Smooth muscle cell (in vitro differentiated cells): ENCODE measurements at regions not wholly inside any gene's neighbourhood (a gene's known extent, or its start where the extent isn't known, plus 50 kb on each side); places are given as distances from the start of the nearest gene placed in this dataset.

Experiments used
- DNase-seq: peaks from one replicate; lab custom pipeline; 2025; ENCODE audit not compliant: unreplicated experiment; lab: John Stamatoyannopoulos, UW
- H2AFZ ChIP-seq: fragments of 200-600 bp; sonication (generic); 2 replicates; pipeline ENCODE4 v1.6.0; 2016; ENCODE audit warnings: antibody characterized with exemption, low read depth, mild to moderate bottlenecking
- H3F3A ChIP-seq: fragments of 200-600 bp; sonication (generic); 2 replicates; pipeline ENCODE4 v1.6.0; 2017; ENCODE audit warnings: antibody characterized with exemption, low read depth
- H3K27ac ChIP-seq: fragments of 200-600 bp; sonication (generic); 2 replicates; pipeline ENCODE4 v1.5.1; 2016; ENCODE audit warnings: low read depth, mild to moderate bottlenecking
- H3K27me3 ChIP-seq: fragments of 200-600 bp; sonication (generic); 2 replicates; pipeline ENCODE4 v1.6.1; 2016; ENCODE audit warnings: low read depth, mild to moderate bottlenecking
- H3K36me3 ChIP-seq: fragments of 200-600 bp; sonication (generic); 2 replicates; pipeline ENCODE4 v1.5.1; 2016; ENCODE audit warnings: low read depth
- H3K4me1 ChIP-seq: fragments of 200-600 bp; sonication (generic); 2 replicates; pipeline ENCODE4 v1.5.1; 2016; ENCODE audit warnings: low read depth
- H3K4me2 ChIP-seq: fragments of 200-600 bp; sonication (generic); 2 replicates; pipeline ENCODE4 v1.6.0; 2016; ENCODE audit warnings: mild to moderate bottlenecking
- H3K4me3 ChIP-seq: fragments of 200-600 bp; sonication (generic); 2 replicates; pipeline ENCODE4 v1.5.1; 2016; ENCODE audit warnings: mild to moderate bottlenecking
- H3K79me2 ChIP-seq: fragments of 200-600 bp; sonication (generic); 2 replicates; pipeline ENCODE4 v1.6.0; 2016; ENCODE audit warnings: low read depth, mild to moderate bottlenecking
- H3K9ac ChIP-seq: fragments of 200-600 bp; sonication (generic); 2 replicates; pipeline ENCODE4 v1.6.0; 2016; ENCODE audit warnings: low read depth
- H3K9me3 ChIP-seq: fragments of 200-600 bp; sonication (generic); replicated peaks from 2 replicates; pipeline ENCODE4 v1.5.1; 2016; ENCODE audit warnings: low read depth
- H4K20me1 ChIP-seq: fragments of 200-600 bp; sonication (generic); 2 replicates; pipeline ENCODE4 v1.6.0; 2016; ENCODE audit warnings: low read depth
- WGBS: methylation state at CpG from one replicate; pipeline ENCODE4 v1.1.7; 2016; ENCODE audit warnings: low lambda C conversion rate; 5-methylcytosine and 5-hydroxymethylcytosine counted together
- TF ChIP-seq, protein P1 (sequence below): fragments of 200-600 bp; sonication (generic); IDR thresholded peaks from 2 replicates; pipeline ENCODE4 v1.5.1; 2017; ENCODE audit warnings: borderline replicate concordance, mild to moderate bottlenecking, antibody characterized with exemption; ENCODE audit not compliant: insufficient read depth, poor library complexity, severe bottlenecking

GRCh38 chr1:208668991-208669390 lies 424.8 kb upstream of the PLXNA2 start:
- no peak overlapping the region for H2AFZ ChIP-seq
- no peak overlapping the region for H3K9ac ChIP-seq
- no peak for DNase-seq
- no peak overlapping the region for H3K4me2 ChIP-seq
- TF ChIP-seq, protein P1, sequence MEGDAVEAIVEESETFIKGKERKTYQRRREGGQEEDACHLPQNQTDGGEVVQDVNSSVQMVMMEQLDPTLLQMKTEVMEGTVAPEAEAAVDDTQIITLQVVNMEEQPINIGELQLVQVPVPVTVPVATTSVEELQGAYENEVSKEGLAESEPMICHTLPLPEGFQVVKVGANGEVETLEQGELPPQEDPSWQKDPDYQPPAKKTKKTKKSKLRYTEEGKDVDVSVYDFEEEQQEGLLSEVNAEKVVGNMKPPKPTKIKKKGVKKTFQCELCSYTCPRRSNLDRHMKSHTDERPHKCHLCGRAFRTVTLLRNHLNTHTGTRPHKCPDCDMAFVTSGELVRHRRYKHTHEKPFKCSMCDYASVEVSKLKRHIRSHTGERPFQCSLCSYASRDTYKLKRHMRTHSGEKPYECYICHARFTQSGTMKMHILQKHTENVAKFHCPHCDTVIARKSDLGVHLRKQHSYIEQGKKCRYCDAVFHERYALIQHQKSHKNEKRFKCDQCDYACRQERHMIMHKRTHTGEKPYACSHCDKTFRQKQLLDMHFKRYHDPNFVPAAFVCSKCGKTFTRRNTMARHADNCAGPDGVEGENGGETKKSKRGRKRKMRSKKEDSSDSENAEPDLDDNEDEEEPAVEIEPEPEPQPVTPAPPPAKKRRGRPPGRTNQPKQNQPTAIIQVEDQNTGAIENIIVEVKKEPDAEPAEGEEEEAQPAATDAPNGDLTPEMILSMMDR: no peak
- no peaks in the 10 kb centered on the region for H3K9me3 ChIP-seq
- no peaks in the 10 kb centered on the region for H3K4me1 ChIP-seq
- H3K4me3 ChIP-seq: no peak overlapping the region
- no peaks in the 10 kb centered on the region for H4K20me1 ChIP-seq
- 62% methylated on average over 1 of the region's 1 CpG for WGBS
- H3K27me3 ChIP-seq: peaks cover 43% of the 10 kb centered on the region
- no peaks in the 10 kb centered on the region for H3K36me3 ChIP-seq
- no peaks in the 10 kb centered on the region for H3F3A ChIP-seq
- H3K79me2 ChIP-seq: no peaks in the 10 kb centered on the region
- no peak overlapping the region for H3K27ac ChIP-seq

- no peak for DNase-seq
- H3K79me2 ChIP-seq: no peaks in the 10 kb centered on the region
- no peak overlapping the region for H3K27ac ChIP-seq
- WGBS: 97% methylated on average over 2 of the region's 2 CpGs
- no peaks in the 10 kb centered on the region for H3F3A ChIP-seq
- TF ChIP-seq, protein P1: no peak
- H3K36me3 ChIP-seq: no peaks in the 10 kb centered on the region
- H3K9me3 ChIP-seq: no peaks in the 10 kb centered on the region
- H2AFZ ChIP-seq: no peak overlapping the region
- no peak overlapping the region for H3K4me3 ChIP-seq
- H3K9ac ChIP-seq: no peak overlapping the region
- no peak overlapping the region for H3K4me2 ChIP-seq
- H4K20me1 ChIP-seq: no peaks in the 10 kb centered on the region
- peaks cover 29% of the 10 kb centered on the region for H3K27me3 ChIP-seq
- no peaks in the 10 kb centered on the region for H3K4me1 ChIP-seq
Measured at GRCh38 chr1:208670778-208671177, 426.6 kb upstream of the PLXNA2 start.

DNA sequence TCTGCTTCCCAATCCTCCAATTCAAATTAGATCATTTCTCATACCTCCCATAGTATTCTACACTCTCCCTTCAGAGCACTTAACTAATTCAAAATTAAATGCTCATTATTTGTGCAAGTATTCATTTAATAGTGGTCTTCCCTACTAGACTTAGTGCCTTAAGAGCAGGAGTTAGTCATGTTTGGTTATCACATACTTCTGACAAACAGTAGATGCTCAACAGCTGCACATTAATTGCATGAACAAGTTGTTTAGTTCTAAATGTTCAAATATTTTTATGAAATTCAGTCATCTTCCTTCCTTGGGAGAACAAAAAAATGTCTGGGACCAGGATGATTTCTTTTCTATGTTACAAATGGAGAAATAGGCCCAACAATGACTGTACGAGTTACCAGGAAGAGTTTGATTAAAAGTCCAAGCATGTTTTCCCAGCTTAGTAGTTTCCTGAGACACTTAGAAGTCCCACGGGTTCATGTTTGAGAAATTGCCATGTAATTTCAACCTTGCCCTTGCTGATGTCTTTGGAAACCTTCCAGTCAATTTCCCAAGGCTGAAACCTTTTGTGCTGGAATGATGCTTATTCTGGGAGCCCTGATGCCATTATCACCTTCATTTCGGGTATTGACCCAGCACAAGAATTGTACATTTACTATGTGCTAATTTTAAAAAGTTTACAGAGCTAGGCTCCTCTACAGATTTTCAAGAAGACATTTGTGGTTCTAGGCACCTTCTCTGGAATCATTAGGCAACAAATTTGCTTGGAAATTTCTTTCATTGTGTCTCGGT lies 437.9 kb upstream of the PLXNA2 start:
- 79% methylated on average over 4 of the region's 4 CpGs for WGBS
- TF ChIP-seq, protein P1: no peak
- no peaks in the 10 kb centered on the region for H4K20me1 ChIP-seq

DNA sequence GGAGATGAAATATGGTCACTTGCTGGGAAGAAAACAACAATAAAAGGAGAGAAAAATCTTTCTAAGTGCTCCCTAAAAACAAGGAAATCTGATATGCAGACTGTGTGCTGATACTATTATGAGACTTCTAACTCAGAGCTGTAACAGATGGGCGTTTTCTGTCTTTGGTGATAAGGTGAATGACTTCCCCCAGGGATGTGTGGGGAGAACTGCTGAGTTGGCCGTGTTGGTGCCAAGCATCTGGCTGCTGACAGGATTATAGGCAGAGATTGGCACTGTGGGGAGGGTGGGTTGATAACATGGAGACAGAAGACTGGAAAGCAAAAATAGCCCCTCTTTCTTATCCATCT lies 438.5 kb upstream of the PLXNA2 start:
- no peaks in the 10 kb centered on the region for H4K20me1 ChIP-seq
- H3K4me2 ChIP-seq: no peak overlapping the region
- H3K9ac ChIP-seq: no peak overlapping the region
- peaks cover 7% of the 10 kb centered on the region for H3K27me3 ChIP-seq
- WGBS: 43% methylated on average over 2 of the region's 2 CpGs
- no peak overlapping the region for H2AFZ ChIP-seq
- no peaks in the 10 kb centered on the region for H3F3A ChIP-seq
- H3K36me3 ChIP-seq: no peaks in the 10 kb centered on the region
- H3K4me1 ChIP-seq: no peaks in the 10 kb centered on the region
- DNase-seq: no peak
- H3K4me3 ChIP-seq: no peak overlapping the region
- no peaks in the 10 kb centered on the region for H3K9me3 ChIP-seq
- H3K79me2 ChIP-seq: no peaks in the 10 kb centered on the region
- TF ChIP-seq, protein P1: no peak
- no peak overlapping the region for H3K27ac ChIP-seq

More for the DNA sequence above, 437.9 kb upstream of the PLXNA2 start:
- no peaks in the 10 kb centered on the region for H3K36me3 ChIP-seq
- no peak overlapping the region for H3K9ac ChIP-seq
- peaks cover 13% of the 10 kb centered on the region for H3K27me3 ChIP-seq
- no peak for DNase-seq
- H2AFZ ChIP-seq: no peak overlapping the region
- no peaks in the 10 kb centered on the region for H3K4me1 ChIP-seq
- no peaks in the 10 kb centered on the region for H3K79me2 ChIP-seq
- no peak overlapping the region for H3K27ac ChIP-seq
- H3F3A ChIP-seq: no peaks in the 10 kb centered on the region
- H3K9me3 ChIP-seq: no peaks in the 10 kb centered on the region
- no peak overlapping the region for H3K4me3 ChIP-seq
- no peak overlapping the region for H3K4me2 ChIP-seq
